NCI-H2081 (cell line): ENCODE measurements at regions not wholly inside any gene's neighbourhood (a gene's known extent, or its start where the extent isn't known, plus 50 kb on each side); places are given as distances from the start of the nearest gene placed in this dataset.

Experiments
- DNase-seq, 2 experiments: peaks; one replicate each; lab custom pipeline; 2025; lab: John Stamatoyannopoulos, UW

- no peak for DNase-seq
These were observed 662.0 kb upstream of the FRG1 start for GRCh38 chr4:189278597-189279165.

GRCh38 chr4:189279188-189279587 lies 661.5 kb upstream of the FRG1 start:
- no peak for DNase-seq

- DNase-seq = no peak
These were observed 655.3 kb upstream of the FRG1 start for GRCh38 chr4:189285377-189285776.

GRCh38 chr4:189291939-189292338 lies 648.7 kb upstream of the FRG1 start:
- no peak for DNase-seq

- no peak for DNase-seq
These were observed 647.2 kb upstream of the FRG1 start for GRCh38 chr4:189293459-189293858.

- DNase-seq = no peak
These were observed 646.1 kb upstream of the FRG1 start for GRCh38 chr4:189294574-189294973.

- DNase-seq = no peak
These were observed 641.0 kb upstream of the FRG1 start for GRCh38 chr4:189299706-189300105.

GRCh38 chr4:189301692-189302091 lies 639.0 kb upstream of the FRG1 start:
- DNase-seq = no peak

GRCh38 chr4:189302719-189303118 lies 638.0 kb upstream of the FRG1 start:
- no peak for DNase-seq

- no peak for DNase-seq
These were observed 636.5 kb upstream of the FRG1 start for GRCh38 chr4:189304167-189304566.

- DNase-seq = peak in 1 of 2 experiments; percentile 2
These were observed 635.9 kb upstream of the FRG1 start for GRCh38 chr4:189304809-189305208.

GRCh38 chr4:189305500-189305899 lies 635.2 kb upstream of the FRG1 start:
- peak; percentile 14 to 47 for DNase-seq

GRCh38 chr4:189311251-189311650 lies 629.4 kb upstream of the FRG1 start:
- DNase-seq = no peak

- no peak for DNase-seq
These were observed 627.6 kb upstream of the FRG1 start for GRCh38 chr4:189313064-189313463.

GRCh38 chr4:189313861-189314513 lies 626.7 kb upstream of the FRG1 start:
- no peak for DNase-seq

- DNase-seq = no peak
These were observed 618.2 kb upstream of the FRG1 start for GRCh38 chr4:189322426-189322825.

- no peak for DNase-seq
These were observed 598.8 kb upstream of the FRG1 start for GRCh38 chr4:189341881-189342280.

- no peak for DNase-seq
These were observed 585.1 kb upstream of the FRG1 start for GRCh38 chr4:189355590-189355989.

GRCh38 chr4:189362364-189362763 lies 578.3 kb upstream of the FRG1 start:
- no peak for DNase-seq

GRCh38 chr4:189364032-189364449 lies 576.6 kb upstream of the FRG1 start:
- DNase-seq = no peak

GRCh38 chr4:189365451-189365850 lies 575.2 kb upstream of the FRG1 start:
- DNase-seq = no peak

- DNase-seq = no peak
These were observed 572.8 kb upstream of the FRG1 start for GRCh38 chr4:189367832-189368231.

GRCh38 chr4:189374176-189374575 lies 566.5 kb upstream of the FRG1 start:
- no peak for DNase-seq

GRCh38 chr4:189376901-189377300 lies 563.8 kb upstream of the FRG1 start:
- no peak for DNase-seq
